LNCaP clone FGC (cell line): ENCODE measurements at regions not wholly inside any gene's neighbourhood (a gene's known extent, or its start where the extent isn't known, plus 50 kb on each side); places are given as distances from the start of the nearest gene placed in this dataset.

Source experiments
- DNase-seq: peaks from one replicate; pipeline ENCODE4 v3.0.0-alpha.2; 2011; ENCODE audit warnings: low read depth
- H3K4me3 ChIP-seq: 2 replicates; pipeline ENCODE4 v1.5.1; 2011; ENCODE audit warnings: mild to moderate bottlenecking, low read depth, low read length, control low read depth
- TF ChIP-seq, protein P1 (sequence below): IDR thresholded peaks from 2 replicates; pipeline ENCODE4 v1.5.1; 2012; ENCODE audit warnings: mild to moderate bottlenecking; ENCODE audit not compliant: control insufficient read depth, insufficient read depth; ENCODE audit errors: extremely low read depth

DNA sequence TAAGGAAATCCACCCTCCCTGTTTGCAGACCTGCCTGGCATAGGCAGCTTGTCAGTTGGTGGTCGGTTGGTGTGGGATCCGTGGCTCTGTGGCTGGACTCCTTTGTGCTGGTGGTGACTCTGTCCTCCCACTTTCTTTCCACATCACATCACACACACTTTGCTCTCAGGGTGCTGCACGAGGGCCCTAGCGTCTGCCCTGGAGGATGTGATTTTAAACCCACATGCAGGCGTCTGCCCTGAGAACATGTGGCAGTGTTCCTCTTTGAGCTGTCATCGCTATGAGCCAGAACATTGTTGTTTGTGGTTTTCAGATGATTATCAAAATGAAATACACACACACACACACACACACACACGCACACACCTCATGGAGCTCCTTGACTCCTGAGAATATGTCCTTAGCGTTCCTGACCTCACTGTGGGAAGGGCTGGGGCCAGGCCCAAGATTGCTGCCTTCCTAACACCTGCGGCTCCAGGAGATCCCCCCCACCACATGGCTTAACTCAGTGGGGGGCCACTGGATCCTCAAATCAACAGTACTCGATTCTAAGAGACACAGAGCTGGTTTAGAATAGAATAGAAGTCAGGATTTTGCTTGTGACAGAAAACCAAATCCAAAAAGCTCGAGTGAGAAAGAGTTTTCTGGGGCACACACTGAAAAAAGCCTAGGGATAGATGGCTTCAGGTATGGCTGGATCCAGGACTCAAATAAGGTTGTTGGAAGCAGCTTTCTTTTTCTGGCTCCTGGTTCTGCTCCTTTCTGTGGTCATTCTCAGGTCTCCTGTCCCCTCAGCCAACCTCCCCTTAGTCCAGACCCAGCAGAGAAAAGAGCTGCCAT lies 54.8 kb downstream of the RTP5 start:
- no peak overlapping the region for H3K4me3 ChIP-seq
- DNase-seq = no peak
- TF ChIP-seq, protein P1, sequence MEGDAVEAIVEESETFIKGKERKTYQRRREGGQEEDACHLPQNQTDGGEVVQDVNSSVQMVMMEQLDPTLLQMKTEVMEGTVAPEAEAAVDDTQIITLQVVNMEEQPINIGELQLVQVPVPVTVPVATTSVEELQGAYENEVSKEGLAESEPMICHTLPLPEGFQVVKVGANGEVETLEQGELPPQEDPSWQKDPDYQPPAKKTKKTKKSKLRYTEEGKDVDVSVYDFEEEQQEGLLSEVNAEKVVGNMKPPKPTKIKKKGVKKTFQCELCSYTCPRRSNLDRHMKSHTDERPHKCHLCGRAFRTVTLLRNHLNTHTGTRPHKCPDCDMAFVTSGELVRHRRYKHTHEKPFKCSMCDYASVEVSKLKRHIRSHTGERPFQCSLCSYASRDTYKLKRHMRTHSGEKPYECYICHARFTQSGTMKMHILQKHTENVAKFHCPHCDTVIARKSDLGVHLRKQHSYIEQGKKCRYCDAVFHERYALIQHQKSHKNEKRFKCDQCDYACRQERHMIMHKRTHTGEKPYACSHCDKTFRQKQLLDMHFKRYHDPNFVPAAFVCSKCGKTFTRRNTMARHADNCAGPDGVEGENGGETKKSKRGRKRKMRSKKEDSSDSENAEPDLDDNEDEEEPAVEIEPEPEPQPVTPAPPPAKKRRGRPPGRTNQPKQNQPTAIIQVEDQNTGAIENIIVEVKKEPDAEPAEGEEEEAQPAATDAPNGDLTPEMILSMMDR = no peak

DNA sequence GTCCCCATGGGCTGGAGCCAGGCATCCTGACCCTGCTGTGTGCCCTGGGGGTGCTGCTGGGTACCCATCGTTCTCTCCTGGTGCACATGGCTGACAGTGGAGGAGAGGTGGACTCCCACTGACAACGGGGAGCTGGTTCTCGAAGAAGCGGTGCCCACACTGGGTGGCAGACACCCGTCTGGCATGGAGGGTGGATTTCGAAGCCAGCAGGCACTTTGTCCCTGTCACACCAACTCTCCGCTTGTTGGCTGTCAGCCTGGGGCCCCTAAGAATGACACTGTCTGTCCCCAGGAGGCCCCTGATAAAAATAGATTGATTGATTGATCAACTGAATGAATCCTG lies 55.4 kb downstream of the RTP5 start:
- H3K4me3 ChIP-seq = no peak overlapping the region
- no peak for DNase-seq
- TF ChIP-seq, protein P1 = no peak

DNA sequence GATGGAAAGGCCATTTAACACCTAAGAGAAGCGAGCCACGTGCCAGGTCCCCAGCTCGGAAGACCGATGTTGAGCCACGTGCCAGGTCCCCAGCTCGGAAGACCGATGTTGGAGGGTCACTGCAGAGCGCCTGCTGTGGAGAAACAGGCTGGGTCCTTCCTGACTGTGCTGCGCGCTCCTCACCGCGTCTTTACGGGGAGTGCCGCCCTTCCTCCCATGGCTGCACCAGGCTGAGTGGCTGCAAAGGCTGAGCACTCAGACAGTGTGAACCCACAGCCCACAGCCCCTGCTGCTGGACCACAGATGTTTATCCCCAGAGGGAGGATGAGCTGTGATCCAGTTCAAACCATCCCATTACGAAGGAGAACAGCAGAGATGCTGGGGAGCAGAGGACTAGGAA lies 55.7 kb downstream of the RTP5 start:
- DNase-seq = no peak
- no peak overlapping the region for H3K4me3 ChIP-seq
- TF ChIP-seq, protein P1 = no peak

DNA sequence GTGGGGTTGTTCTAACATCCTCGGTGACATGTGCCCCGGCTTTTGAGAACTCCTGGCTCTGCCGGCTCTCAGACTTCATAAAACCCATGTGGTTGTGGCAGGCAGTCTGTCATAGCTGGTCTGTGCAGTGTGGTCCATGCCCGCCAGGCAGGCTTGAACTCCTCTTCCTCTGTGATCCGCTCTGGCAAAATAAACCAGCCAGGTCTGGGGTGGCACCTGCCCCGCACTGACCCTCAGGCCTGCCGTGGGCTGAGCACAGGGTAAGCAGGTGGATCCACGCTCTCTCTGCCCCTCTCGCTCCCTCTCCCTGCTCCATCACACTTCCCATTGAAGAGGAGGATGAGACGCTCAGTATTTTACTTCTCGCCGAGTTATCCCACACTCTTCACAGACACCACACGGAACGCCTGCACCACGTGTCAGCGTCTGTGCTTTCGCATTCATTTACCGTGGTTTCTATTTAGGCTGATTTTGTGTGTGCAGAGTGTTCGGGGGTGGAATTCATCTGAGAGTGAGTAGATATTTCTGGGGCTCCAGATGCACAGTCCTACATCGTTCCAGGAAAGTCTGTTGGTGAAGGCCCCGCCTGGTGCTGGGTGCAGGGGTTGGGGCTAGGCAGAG lies 56.4 kb downstream of the RTP5 start:
- no peak for DNase-seq
- TF ChIP-seq, protein P1 = no peak
- H3K4me3 ChIP-seq = no peak overlapping the region

DNA sequence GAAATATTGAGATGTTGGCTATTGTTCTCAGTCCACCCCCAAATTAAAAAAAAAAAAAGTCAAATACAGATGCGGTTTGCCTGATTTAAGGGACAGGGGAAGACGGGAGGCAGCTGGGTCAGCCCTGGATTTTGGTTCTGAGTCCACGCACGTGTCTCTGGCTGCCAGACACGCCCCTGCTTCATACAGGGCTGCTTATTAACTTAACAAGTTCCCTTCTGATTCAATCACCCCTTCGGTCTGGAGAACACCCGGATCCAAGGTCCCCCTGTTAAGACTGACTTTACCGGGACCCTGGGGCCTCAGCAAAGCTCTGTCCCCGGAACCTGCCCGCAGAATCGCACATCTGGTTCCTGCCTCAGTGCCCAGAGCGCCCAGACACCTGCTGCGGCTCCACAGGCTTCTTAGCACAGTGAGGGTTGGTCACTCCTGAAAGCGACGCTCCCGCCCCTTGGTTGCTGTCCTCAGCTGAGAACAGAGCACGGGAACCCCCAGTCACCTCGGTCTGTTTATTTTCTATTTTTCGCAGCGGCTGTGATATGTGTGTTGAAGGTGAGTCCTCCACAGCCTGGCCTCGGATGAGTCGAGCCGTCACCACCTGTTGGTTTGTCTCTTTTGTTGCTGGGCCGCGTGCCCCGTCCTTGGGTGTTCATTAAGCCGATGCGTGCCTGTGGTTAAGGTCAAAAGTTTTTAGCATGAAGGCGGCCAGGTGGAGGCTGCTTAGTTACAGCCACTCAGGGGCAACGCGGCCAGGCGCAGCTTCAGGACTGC lies 57.2 kb downstream of the RTP5 start:
- DNase-seq = no peak
- H3K4me3 ChIP-seq = no peak overlapping the region
- TF ChIP-seq, protein P1 = no peak

DNA sequence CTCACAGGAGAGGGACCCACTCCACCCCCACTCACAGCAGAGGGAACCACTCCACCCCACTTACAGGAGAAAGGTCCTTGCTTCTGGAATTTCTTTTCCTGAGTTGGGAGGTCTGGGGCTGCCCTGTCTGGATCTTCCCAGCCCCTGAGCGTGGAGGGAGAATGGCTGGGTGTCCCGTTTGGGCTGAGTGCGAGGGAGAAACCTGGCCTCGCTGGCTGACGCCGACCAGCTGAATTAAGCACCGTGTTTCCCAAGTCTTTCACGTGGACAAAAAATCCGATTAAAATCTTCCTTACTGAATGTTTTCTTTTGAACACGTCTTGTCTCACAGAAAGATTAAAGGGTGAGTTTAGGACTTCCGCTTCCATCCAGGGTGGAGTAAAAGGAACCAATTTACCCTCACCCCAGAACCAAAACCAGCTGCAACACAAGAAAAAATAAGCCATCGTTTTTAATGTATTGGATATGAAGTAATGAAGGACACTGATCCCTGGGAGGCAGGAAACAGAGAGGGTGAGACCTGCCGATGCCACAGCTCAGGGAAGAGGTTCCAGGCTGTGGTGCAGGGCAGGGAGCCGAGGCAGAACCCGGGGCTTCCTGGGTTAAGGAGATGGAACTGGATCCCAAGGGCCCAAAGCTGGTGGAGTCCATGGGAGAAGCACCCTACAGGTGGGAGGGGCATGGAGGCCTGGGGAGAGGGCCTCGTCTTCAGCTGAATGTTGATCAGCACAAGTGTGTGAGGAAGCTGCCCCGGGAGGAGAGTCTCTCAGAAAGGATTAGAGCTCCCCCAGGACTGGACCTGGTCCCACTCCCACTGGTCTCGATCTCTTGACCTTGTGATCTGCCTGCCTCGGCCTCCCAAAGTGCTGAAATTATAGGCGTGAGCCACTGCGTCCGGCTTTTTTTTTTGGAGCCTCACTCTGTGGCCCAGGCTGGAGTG lies 60.3 kb downstream of the RTP5 start:
- TF ChIP-seq, protein P1 = no peak
- H3K4me3 ChIP-seq = no peak overlapping the region
- no peak for DNase-seq
